HCT116 (cell line): ENCODE measurements at regions not wholly inside any gene's neighbourhood (a gene's known extent, or its start where the extent isn't known, plus 50 kb on each side); places are given as distances from the start of the nearest gene placed in this dataset.

Source experiments
- EGR1 ChIP-seq: IDR thresholded peaks from 2 replicates; pipeline ENCODE4 v1.6.1; 2012; ENCODE audit warnings: low read depth
- ELF1 ChIP-seq: IDR thresholded peaks from 2 replicates; pipeline ENCODE4 v1.6.1; 2012; ENCODE audit warnings: low read depth, borderline replicate concordance
- EZH2phosphoT487 ChIP-seq: fragments of 200-600 bp; IDR thresholded peaks from 2 replicates; pipeline ENCODE4 v1.6.1; 2018; ENCODE audit warnings: antibody characterized with exemption, borderline replicate concordance
- POLR2A ChIP-seq: IDR thresholded peaks from 2 replicates; pipeline ENCODE4 v1.7.0; 2011; ENCODE audit warnings: borderline replicate concordance; ENCODE audit not compliant: insufficient read depth, insufficient read length; ENCODE audit errors: extremely low read depth
- POLR2AphosphoS5 ChIP-seq: IDR thresholded peaks from 2 replicates; pipeline ENCODE4 v1.6.1; 2011; ENCODE audit warnings: mild to moderate bottlenecking, low read depth, low read length, moderate library complexity
- SIN3A ChIP-seq: IDR thresholded peaks from 2 replicates; pipeline ENCODE4 v1.6.1; 2012; ENCODE audit warnings: low read depth
- YY1 ChIP-seq: IDR thresholded peaks from 2 replicates; pipeline ENCODE4 v1.6.1; 2011; ENCODE audit warnings: low read length, low read depth, moderate library complexity, mild to moderate bottlenecking; ENCODE audit not compliant: insufficient replicate concordance; ENCODE audit errors: extremely low read depth
- TF ChIP-seq, protein P1 (sequence below), 3 experiments: fragments of 200-600 bp in 1 of 3; sonication (generic) in 1 of 3; IDR thresholded peaks in 2 of 3; conservative IDR thresholded peaks in 1 of 3; 2 replicates each; pipeline ENCODE4 v1.5.1; 2012 to 2017; ENCODE audit warnings: low read depth in 2 of 3, low read length in 2 of 3, antibody characterized with exemption in 1 of 3, borderline replicate concordance in 1 of 3, control low read depth in 1 of 3, mild to moderate bottlenecking in 1 of 3, mixed read lengths in 1 of 3, mixed run types in 1 of 3, moderate library complexity in 1 of 3; ENCODE audit not compliant: insufficient read depth in 1 of 3
- TF ChIP-seq, protein P2 (sequence below): IDR thresholded peaks from 2 replicates; pipeline ENCODE4 v1.6.1; 2012

DNA sequence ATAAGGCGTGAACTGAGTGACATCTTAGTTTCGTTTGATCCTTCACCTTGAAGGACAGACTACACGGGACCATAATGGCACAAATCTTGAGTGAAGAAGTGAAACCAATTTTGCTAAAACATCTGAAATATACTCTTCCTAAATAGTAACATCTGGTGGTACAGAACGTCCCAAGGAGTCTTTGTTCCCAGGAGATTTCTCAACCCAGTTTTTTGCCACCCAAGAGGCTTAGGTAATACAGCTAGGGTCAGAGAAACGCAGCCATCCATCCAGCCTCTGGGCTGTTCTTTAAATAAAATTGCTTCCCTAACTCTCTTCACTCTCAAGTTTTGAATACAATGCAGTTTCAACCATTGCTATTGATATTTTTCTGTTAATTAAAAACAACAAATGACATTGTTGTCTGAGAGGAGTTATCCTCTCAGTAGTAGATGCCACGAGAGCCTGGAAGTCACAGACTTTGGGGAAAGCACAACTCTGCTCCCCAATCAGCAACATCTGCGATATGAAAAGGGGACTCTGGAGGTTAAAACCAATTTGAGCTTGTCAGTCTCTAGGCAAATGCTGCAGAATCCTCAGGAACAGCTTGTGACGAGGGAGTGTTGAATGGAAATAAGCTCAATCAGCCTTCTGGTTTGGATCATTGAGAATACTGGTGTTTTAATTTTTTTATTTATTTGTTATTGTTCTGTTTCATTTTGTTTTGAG lies 394.3 kb upstream of the ADGRL2 start:
- TF ChIP-seq, protein P1, sequence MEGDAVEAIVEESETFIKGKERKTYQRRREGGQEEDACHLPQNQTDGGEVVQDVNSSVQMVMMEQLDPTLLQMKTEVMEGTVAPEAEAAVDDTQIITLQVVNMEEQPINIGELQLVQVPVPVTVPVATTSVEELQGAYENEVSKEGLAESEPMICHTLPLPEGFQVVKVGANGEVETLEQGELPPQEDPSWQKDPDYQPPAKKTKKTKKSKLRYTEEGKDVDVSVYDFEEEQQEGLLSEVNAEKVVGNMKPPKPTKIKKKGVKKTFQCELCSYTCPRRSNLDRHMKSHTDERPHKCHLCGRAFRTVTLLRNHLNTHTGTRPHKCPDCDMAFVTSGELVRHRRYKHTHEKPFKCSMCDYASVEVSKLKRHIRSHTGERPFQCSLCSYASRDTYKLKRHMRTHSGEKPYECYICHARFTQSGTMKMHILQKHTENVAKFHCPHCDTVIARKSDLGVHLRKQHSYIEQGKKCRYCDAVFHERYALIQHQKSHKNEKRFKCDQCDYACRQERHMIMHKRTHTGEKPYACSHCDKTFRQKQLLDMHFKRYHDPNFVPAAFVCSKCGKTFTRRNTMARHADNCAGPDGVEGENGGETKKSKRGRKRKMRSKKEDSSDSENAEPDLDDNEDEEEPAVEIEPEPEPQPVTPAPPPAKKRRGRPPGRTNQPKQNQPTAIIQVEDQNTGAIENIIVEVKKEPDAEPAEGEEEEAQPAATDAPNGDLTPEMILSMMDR (IDR thresholded peaks at IDR 0.05 in 2 of 3, conservative IDR thresholded peaks at IDR 0.05 in 1 of 3; ENCODE audit: borderline replicate concordance in 1 of 3, insufficient read depth in 1 of 3, low read depth in 2 of 3, low read length in 2 of 3) = no peak
- TF ChIP-seq POLR2AphosphoS5 = no peak
- TF ChIP-seq, protein P2, sequence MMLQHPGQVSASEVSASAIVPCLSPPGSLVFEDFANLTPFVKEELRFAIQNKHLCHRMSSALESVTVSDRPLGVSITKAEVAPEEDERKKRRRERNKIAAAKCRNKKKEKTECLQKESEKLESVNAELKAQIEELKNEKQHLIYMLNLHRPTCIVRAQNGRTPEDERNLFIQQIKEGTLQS = no peak
- no peak for TF ChIP-seq POLR2A
- no peak for TF ChIP-seq ELF1
- TF ChIP-seq YY1 = no peak
- no peak for TF ChIP-seq EGR1
- TF ChIP-seq SIN3A = no peak
- no peak for TF ChIP-seq EZH2phosphoT487
